ENCODE measurements at regions not wholly inside any gene's neighbourhood (a gene's known extent, or its start where the extent isn't known, plus 50 kb on each side); places are given as distances from the start of the nearest gene placed in this dataset.

DNA sequence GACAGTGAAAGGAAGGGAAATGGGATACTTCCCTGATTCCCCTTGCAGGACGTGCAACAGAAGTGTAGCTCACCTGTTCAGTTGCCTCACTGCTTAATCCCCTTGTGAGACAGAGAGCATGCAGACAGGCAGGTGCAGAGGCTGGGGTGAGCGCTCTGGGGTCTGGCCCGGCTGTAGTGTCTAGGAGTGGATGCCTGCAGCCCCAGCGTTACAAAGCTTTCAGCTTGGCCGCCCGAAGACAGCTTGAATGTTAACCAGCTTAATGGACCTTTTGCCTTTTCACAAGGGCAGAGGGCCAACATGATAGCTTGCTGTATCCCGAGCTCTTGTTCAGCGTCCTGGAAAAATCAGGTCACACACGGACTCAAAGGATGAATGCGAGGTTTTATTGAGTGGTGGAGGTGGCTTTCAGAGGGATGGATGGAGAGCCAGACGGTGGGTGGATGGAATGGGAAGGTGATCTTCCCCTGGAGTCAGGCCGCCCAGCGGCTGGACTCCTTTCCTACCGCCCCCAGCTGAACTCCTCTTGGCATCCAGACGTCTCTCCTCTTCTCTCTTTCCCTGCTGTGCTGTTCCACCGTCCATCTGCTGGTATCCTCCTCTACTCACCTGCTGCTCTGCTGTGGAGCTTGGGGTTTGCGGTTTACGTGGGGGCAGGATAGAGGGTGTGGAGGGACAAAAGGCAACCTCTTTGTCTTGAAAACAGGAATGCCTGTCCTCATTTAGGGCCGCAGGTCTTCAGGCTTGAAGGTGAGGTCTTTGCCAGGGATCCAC is 86.2 kb upstream of the RESF1 start:
- intact Hi-C loops (cut with DNase I): no loop called here
- Histone ChIP-seq H3K4me1 (replicated peaks) (no peaks in the 10 kb centered on the region), H3K36me3 (no peaks in the 10 kb centered on the region), H3K27me3 (replicated peaks; ENCODE audit: insufficient read depth) (no peaks in the 10 kb centered on the region), H3K4me3 (no peak overlapping the region), H3K27ac (no peak overlapping the region), H3K9me3 (no peaks in the 10 kb centered on the region)
- TF ChIP-seq POLR2AphosphoS5 (IDR thresholded peaks at IDR 0.05) (no peak), CTCF (IDR thresholded peaks at IDR 0.05) (no peak), POLR2A (IDR thresholded peaks at IDR 0.05) (no peak)
- 76% methylated on average over 19 of the region's 19 CpGs for WGBS
- DNase-seq (ENCODE audit: low spot score): no peak

DNA sequence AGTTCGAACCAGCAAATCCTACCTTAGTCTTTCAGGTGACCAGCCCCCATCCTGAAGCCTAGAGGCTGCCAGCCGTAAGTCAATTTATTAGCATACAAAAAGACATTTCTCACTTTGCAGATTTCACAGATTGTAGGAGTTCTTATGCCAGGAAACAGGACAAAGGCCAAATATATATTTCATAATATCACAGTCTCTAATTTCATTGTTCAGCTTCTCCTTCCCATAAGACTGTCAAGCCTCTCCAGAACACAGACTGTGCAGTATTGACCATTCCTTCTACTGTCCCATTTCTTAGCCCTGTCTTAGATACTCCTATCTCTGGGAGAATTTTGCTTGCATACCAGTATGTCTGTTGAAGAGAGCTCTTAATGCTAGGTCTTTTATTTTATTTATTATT is 89.2 kb upstream of the RESF1 start:
- H3K9me3 ChIP-seq: no peaks in the 10 kb centered on the region
- intact Hi-C loops (cut with DNase I): no loop called here
- H3K27me3 ChIP-seq (replicated peaks; ENCODE audit: insufficient read depth): no peaks in the 10 kb centered on the region
- H3K4me1 ChIP-seq (replicated peaks): no peaks in the 10 kb centered on the region
- 85% methylated on average over 2 of the region's 2 CpGs for WGBS
- TF ChIP-seq POLR2AphosphoS5 (IDR thresholded peaks at IDR 0.05) (no peak), POLR2A (IDR thresholded peaks at IDR 0.05) (no peak), CTCF (IDR thresholded peaks at IDR 0.05) (no peak)
- no peak overlapping the region for H3K27ac ChIP-seq
- H3K36me3 ChIP-seq: no peaks in the 10 kb centered on the region
- no peak overlapping the region for H3K4me3 ChIP-seq
- DNase-seq (ENCODE audit: low spot score): no peak

DNA sequence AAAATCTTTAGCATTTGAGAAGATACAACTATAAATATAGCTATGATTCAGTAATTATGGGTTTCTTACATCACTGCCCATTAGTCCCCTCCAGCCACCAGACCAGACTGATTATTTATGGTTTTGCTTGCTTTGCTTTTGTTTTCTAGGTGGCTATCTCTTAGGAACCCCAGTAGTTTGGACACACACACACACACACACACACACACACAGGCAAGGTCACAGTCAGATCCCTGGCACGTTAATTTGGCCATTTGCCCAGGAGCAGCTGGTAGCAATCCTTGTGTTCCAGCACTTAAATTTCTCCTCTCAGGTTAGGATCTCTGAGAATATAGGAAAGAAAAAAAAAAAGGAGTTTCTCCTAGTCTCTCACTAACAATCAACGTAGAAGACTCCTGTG is 90.2 kb upstream of the RESF1 start:
- no peaks in the 10 kb centered on the region for H3K4me1 ChIP-seq (replicated peaks)
- TF ChIP-seq CTCF (IDR thresholded peaks at IDR 0.05) (no peak), POLR2A (IDR thresholded peaks at IDR 0.05) (no peak), POLR2AphosphoS5 (IDR thresholded peaks at IDR 0.05) (no peak)
- H3K27ac ChIP-seq: no peak overlapping the region
- no peak for DNase-seq (ENCODE audit: low spot score)
- H3K27me3 ChIP-seq (replicated peaks; ENCODE audit: insufficient read depth): no peaks in the 10 kb centered on the region
- no peak overlapping the region for H3K4me3 ChIP-seq
- H3K36me3 ChIP-seq: no peaks in the 10 kb centered on the region
- H3K9me3 ChIP-seq: no peaks in the 10 kb centered on the region
- WGBS: 23% methylated on average over 2 of the region's 2 CpGs
- intact Hi-C loops (cut with DNase I): no loop called here

- no peaks in the 10 kb centered on the region for H3K9me3 ChIP-seq
- intact Hi-C loops (cut with DNase I): no loop called here
- H3K36me3 ChIP-seq: no peaks in the 10 kb centered on the region
- H3K4me3 ChIP-seq: no peak overlapping the region
- no peak for DNase-seq (ENCODE audit: low spot score)
- TF ChIP-seq POLR2A (IDR thresholded peaks at IDR 0.05) (no peak), POLR2AphosphoS5 (IDR thresholded peaks at IDR 0.05) (no peak), CTCF (IDR thresholded peaks at IDR 0.05) (no peak)
- H3K4me1 ChIP-seq (replicated peaks): no peaks in the 10 kb centered on the region
- H3K27ac ChIP-seq: no peak overlapping the region
- no peaks in the 10 kb centered on the region for H3K27me3 ChIP-seq (replicated peaks; ENCODE audit: insufficient read depth)
Measured at GRCh38 chr12:31867292-31867691, 91.9 kb upstream of the RESF1 start.

DNA sequence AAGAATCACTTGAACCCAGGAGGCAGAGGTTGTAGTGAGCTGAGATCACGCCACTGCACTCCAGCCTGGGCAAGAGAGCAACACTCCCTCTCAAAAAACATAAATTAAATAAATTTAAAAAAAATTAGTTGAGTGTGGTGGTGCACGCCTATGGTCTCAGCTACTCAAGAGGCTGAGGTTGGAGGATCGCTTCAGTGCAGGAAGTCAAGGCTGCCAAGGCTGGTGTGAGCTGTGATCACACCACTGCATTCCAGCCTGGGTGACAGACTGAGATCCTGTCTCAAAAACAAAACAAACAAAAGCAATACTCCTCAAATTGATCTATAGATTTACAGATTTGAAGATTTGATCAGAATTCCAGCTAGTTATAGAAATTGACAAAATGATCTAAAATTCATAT is 92.7 kb upstream of the RESF1 start:
- H3K27me3 ChIP-seq (replicated peaks; ENCODE audit: insufficient read depth): no peaks in the 10 kb centered on the region
- 91% methylated on average over 3 of the region's 3 CpGs for WGBS
- H3K4me3 ChIP-seq: no peak overlapping the region
- H3K36me3 ChIP-seq: no peaks in the 10 kb centered on the region
- no peak for DNase-seq (ENCODE audit: low spot score)
- H3K9me3 ChIP-seq: no peaks in the 10 kb centered on the region
- no peak overlapping the region for H3K27ac ChIP-seq
- intact Hi-C loops (cut with DNase I): no loop called here
- no peaks in the 10 kb centered on the region for H3K4me1 ChIP-seq (replicated peaks)
- TF ChIP-seq CTCF (IDR thresholded peaks at IDR 0.05): no peak
- no peak for TF ChIP-seq POLR2A (IDR thresholded peaks at IDR 0.05)
- no peak for TF ChIP-seq POLR2AphosphoS5 (IDR thresholded peaks at IDR 0.05)

All from prostate gland (tissue), 2 donors.